ENCODE measurements at regions not wholly inside any gene's neighbourhood (a gene's known extent, or its start where the extent isn't known, plus 50 kb on each side); places are given as distances from the start of the nearest gene placed in this dataset.

GRCh38 chr4:178102139-178102538 lies 659.9 kb upstream of the AGA start:
- TF ChIP-seq USF2 (IDR thresholded peaks at IDR 0.05; ENCODE audit: low read depth, low read length) (no peak), RAD21 (IDR thresholded peaks at IDR 0.05; ENCODE audit: low read length) (no peak), BHLHE40 (IDR thresholded peaks at IDR 0.05; ENCODE audit: low read depth, low read length) (no peak), SMC3 (IDR thresholded peaks at IDR 0.05; ENCODE audit: low read depth, low read length) (no peak), NFE2L2 (IDR thresholded peaks at IDR 0.05; ENCODE audit: low read depth, low read length) (no peak), RFX5 (IDR thresholded peaks at IDR 0.05; ENCODE audit: low read depth, low read length) (no peak)
- Histone ChIP-seq H3K4me2 (ENCODE audit: low read depth, low read length) (no peak overlapping the region), H3K36me3 (ENCODE audit: control insufficient read depth, insufficient read depth, low read length) (no peaks in the 10 kb centered on the region), H3K9ac (ENCODE audit: low read depth, low read length) (no peak overlapping the region), H2AFZ (replicated peaks; ENCODE audit: low read length, poor library complexity) (no peak overlapping the region), H4K5ac (ENCODE audit: low read depth, low read length) (no peak overlapping the region), H3K4ac (ENCODE audit: low read depth, low read length) (no peak overlapping the region), H4K91ac (ENCODE audit: insufficient read depth, low read depth, low read length) (no peak overlapping the region), H3K27ac (ENCODE audit: insufficient read depth, low read length) (no peak overlapping the region), H3K4me3 (ENCODE audit: insufficient read depth, low read depth, low read length) (no peak overlapping the region), H3K14ac (replicated peaks; ENCODE audit: low read depth, low read length) (no peak overlapping the region), H2BK5ac (ENCODE audit: low read depth, low read length, poor library complexity, severe bottlenecking) (no peak overlapping the region), H2BK120ac (ENCODE audit: low read depth, low read length) (no peak overlapping the region), H4K8ac (ENCODE audit: low read depth in 2 of 2, low read length in 2 of 2) (no peak overlapping the region), H3K56ac (ENCODE audit: extremely low read depth, insufficient read depth, low read length) (no peak overlapping the region), H2BK15ac (ENCODE audit: low read depth, low read length) (no peak overlapping the region), H3K9me1 (ENCODE audit: insufficient read depth, low read length) (no peaks in the 10 kb centered on the region), H2AK5ac (ENCODE audit: low read depth, low read length) (no peak overlapping the region), H3K18ac (ENCODE audit: low read depth, low read length) (no peak overlapping the region), H3K79me1 (ENCODE audit: low read depth in 1 of 2, low read length in 2 of 2) (no peaks in the 10 kb centered on the region), H3K9me3 (ENCODE audit: control insufficient read depth, insufficient read depth, low read length) (no peaks in the 10 kb centered on the region), H3K4me1 (ENCODE audit: control insufficient read depth, insufficient read depth, low read length) (no peaks in the 10 kb centered on the region), H2AK9ac (replicated peaks; ENCODE audit: low read depth, low read length, poor library complexity) (no peak overlapping the region), H2BK20ac (ENCODE audit: low read depth, low read length) (no peak overlapping the region), H4K20me1 (ENCODE audit: insufficient read depth, low read length) (no peaks in the 10 kb centered on the region), H3K27me3 (ENCODE audit: control insufficient read depth, insufficient read depth, low read length) (no peaks in the 10 kb centered on the region), H3K23ac (ENCODE audit: low read depth, low read length) (no peak overlapping the region)
- no peak for DNase-seq
- ChIA-PET POLR2A (ENCODE audit: unreplicated experiment) (no interaction called here), CTCF (no interaction called here)
- WGBS, 2 experiments (ENCODE audit: extremely low coverage in 2 of 2, insufficient read length in 1 of 2) = no CpG with 5 or more reads among the region's 5 CpGs
- dilution Hi-C loops (cut with HindIII; ENCODE audit: low sequenced_read_pairs, unreplicated experiment) = no loop called here
- no peak for ATAC-seq (ENCODE audit: low read depth)
- in situ Hi-C loops (cut with MboI; ENCODE audit: low sequenced_read_pairs) = no loop called here
- intact Hi-C loops (cut with micrococcal nuclease) = loop anchor here (2.0 kb wide), 1 partner anchor 29 kb away; no protein-coding TSS in a partner anchor
- BruUV-seq (replicated peaks) = no TSS peak

Measured in IMR-90 (cell line).